B cell (primary cell): ENCODE measurements at regions not wholly inside any gene's neighbourhood (a gene's known extent, or its start where the extent isn't known, plus 50 kb on each side); places are given as distances from the start of the nearest gene placed in this dataset.
"Not testable (repeated sequence)": the region's sequence is repeated elsewhere in the genome, so short reads cannot be mapped to it uniquely, and the experiment has no call there.

Experiments used
- ATAC-seq: fragments of 200-7000 bp; cut with Tn5 transposase; one replicate; pipeline ENCODE4 v1.10.0; 2021; ENCODE audit warnings: low read depth, mild to moderate bottlenecking, moderate number of reproducible peaks, moderate library complexity
- CTCF ChIA-PET: fragments of 350-600 bp; sonication (Branson Sonifier 250); formaldehyde crosslinking; loops from one replicate; lab custom pipeline; 2021; ENCODE audit warnings: antibody characterized with exemption, inconsistent platforms; lab: Charles Lee
- POLR2A ChIA-PET: fragments of 350-600 bp; sonication (Branson Sonifier 250); formaldehyde crosslinking; loops from one replicate; lab custom pipeline; 2021; ENCODE audit warnings: antibody characterized with exemption; lab: Charles Lee
- DNase-seq: peaks from one replicate; pipeline ENCODE4 v3.0.0; 2013
- H2AFZ ChIP-seq: 2 replicates; pipeline ENCODE4 v1.6.1; 2012; ENCODE audit warnings: mild to moderate bottlenecking, low read depth, low read length; ENCODE audit not compliant: insufficient read depth, poor library complexity, severe bottlenecking
- H3K27ac ChIP-seq, 2 donors: 1 replicate in 1 of 2; 2 replicates in 1 of 2; pipeline ENCODE4 v1.5.1; 2012 to 2013; ENCODE audit warnings: low read length in 2 of 2, mild to moderate bottlenecking in 2 of 2, moderate library complexity in 1 of 2
- H3K27me3 ChIP-seq, 4 experiments: fragments of 200-600 bp in 1 of 4; sonication (generic) in 1 of 4; replicated peaks in 1 of 4; 1 replicate in 2 of 4; 2 replicates in 2 of 4; pipeline versions ENCODE4 v1.6.1 to v1.7.0; 2013 to 2016; ENCODE audit warnings: low read length in 3 of 4, mild to moderate bottlenecking in 2 of 4, mixed read lengths in 1 of 4, moderate library complexity in 1 of 4; ENCODE audit not compliant: insufficient read depth in 4 of 4, control insufficient read depth in 3 of 4; ENCODE audit errors: control extremely low read depth in 1 of 4
- H3K36me3 ChIP-seq, 2 experiments: replicated peaks in 1 of 2; 1 replicate in 1 of 2; 2 replicates in 1 of 2; pipeline versions ENCODE4 v1.6.1 to v1.7.1; 2013; ENCODE audit warnings: low read length in 1 of 2; ENCODE audit not compliant: insufficient read depth in 2 of 2, control insufficient read depth in 1 of 2; ENCODE audit errors: control extremely low read depth in 1 of 2, extremely low read depth in 1 of 2
- H3K4me1 ChIP-seq, 2 donors: fragments of 200-600 bp in 1 of 2; sonication (generic) in 1 of 2; 1 replicate in 1 of 2; 2 replicates in 1 of 2; pipeline versions ENCODE4 v1.5.1 to v1.6.1; 2013 to 2017; ENCODE audit warnings: low read length in 2 of 2; ENCODE audit not compliant: control insufficient read depth in 2 of 2, insufficient read depth in 2 of 2
- H3K4me2 ChIP-seq: replicated peaks from 2 replicates; pipeline ENCODE3; 2012; ENCODE audit warnings: mild to moderate bottlenecking, low read depth, low read length; ENCODE audit not compliant: poor library complexity, severe bottlenecking
- H3K4me3 ChIP-seq, 5 experiments: fragments of 200-600 bp in 1 of 5; sonication (generic) in 1 of 5; 1 replicate in 3 of 5; 2 replicates in 2 of 5; pipeline versions ENCODE4 v1.5.1 to v1.7.0; 2011 to 2016; ENCODE audit warnings: low read length in 4 of 5, mild to moderate bottlenecking in 4 of 5, low read depth in 2 of 5, control low read depth in 1 of 5, moderate library complexity in 1 of 5; ENCODE audit not compliant: insufficient read depth in 1 of 5; ENCODE audit errors: control extremely low read depth in 1 of 5, extremely low read depth in 1 of 5
- H3K79me2 ChIP-seq: fragments of 200-600 bp; sonication (generic); one replicate; pipeline ENCODE4 v1.6.0; 2016; ENCODE audit warnings: low read length; ENCODE audit not compliant: control insufficient read depth, insufficient read depth
- H3K9ac ChIP-seq: fragments of 200-600 bp; sonication (generic); 2 replicates; pipeline ENCODE4 v1.6.1; 2017; ENCODE audit warnings: mild to moderate bottlenecking, low read length, moderate library complexity
- H3K9me3 ChIP-seq, 3 donors: one replicate each; pipeline versions ENCODE4 v1.6.1 to v1.7.1; 2013; ENCODE audit warnings: low read length in 2 of 3; ENCODE audit not compliant: control insufficient read depth in 2 of 3, insufficient read depth in 1 of 3; ENCODE audit errors: control extremely low read depth in 1 of 3
- H4K20me1 ChIP-seq: 2 replicates; pipeline ENCODE4 v1.6.0; 2012; ENCODE audit warnings: mild to moderate bottlenecking, low read length; ENCODE audit not compliant: insufficient read depth, control insufficient read depth, poor library complexity, severe bottlenecking
- H3K27ac Mint-ChIP-seq: one replicate; pipeline ENCODE4 v1.8.0; 2021; ENCODE audit warnings: mixed read lengths
- H3K27me3 Mint-ChIP-seq: one replicate; pipeline ENCODE4 v1.8.0; 2021; ENCODE audit warnings: mixed read lengths
- H3K4me1 Mint-ChIP-seq: one replicate; pipeline ENCODE4 v1.8.0; 2021; ENCODE audit warnings: mixed read lengths
- H3K4me3 Mint-ChIP-seq: one replicate; pipeline ENCODE4 v1.8.0; 2021; ENCODE audit warnings: mixed read lengths
- H3K9me3 Mint-ChIP-seq: one replicate; pipeline ENCODE4 v1.8.0; 2022; ENCODE audit warnings: mixed read lengths; ENCODE audit not compliant: insufficient read depth
- EZH2 ChIP-seq: IDR thresholded peaks from 2 replicates; pipeline ENCODE4 v1.6.1; 2012; ENCODE audit warnings: borderline replicate concordance, low read depth, mild to moderate bottlenecking, moderate library complexity, low read length; ENCODE audit not compliant: insufficient read depth, poor library complexity, severe bottlenecking
- WGBS: methylation state at CpG from one replicate; pipeline ENCODE4 v1.1.5; 2013; ENCODE audit warnings: missing lambda C conversion rate; ENCODE audit not compliant: insufficient coverage; 5-methylcytosine and 5-hydroxymethylcytosine counted together
- intact Hi-C: fragments of 100-400 bp; cut with micrococcal nuclease; formaldehyde crosslinking; loops from one replicate; pipeline ENCODE4 v1.10.0; 2022
- TF ChIP-seq, protein P1 (sequence below): fragments of 200-600 bp; IDR thresholded peaks from one replicate; pipeline ENCODE4 v1.8.0; 2022; ENCODE audit warnings: antibody characterized with exemption, mild to moderate bottlenecking

DNA sequence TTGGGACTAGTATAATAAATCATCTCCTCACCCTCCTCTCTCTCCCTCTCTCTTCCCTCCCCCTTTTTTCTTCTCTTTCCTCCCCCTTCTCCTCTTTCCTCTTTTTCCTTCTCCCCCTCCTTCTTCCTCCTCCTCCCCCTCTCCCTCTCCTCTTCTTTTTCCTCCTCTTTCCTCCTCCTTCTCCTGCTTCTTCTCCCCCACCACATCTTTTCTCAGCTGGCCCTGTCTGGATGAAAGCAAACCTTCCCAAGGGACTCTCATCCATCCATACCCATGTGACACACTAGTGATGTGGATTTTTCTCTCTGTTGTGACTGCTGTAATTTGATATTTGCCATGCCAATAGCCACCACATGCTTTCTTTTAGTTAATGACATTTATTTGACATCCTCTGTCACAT is 127.2 kb downstream of the EBLN2 start:
- Histone ChIP-seq H4K20me1 (no peaks in the 10 kb centered on the region), H3K4me1 (no peaks in the 10 kb centered on the region), H3K9me3 (peaks cover 0 to 5% (median 0%) of the 10 kb centered on the region in 3 donors), H2AFZ (no peak overlapping the region), H3K4me3 (no peak overlapping the region), H3K27ac (no peak overlapping the region), H3K27me3 (no peaks in the 10 kb centered on the region), H3K4me2 (no peak overlapping the region), H3K79me2 (no peaks in the 10 kb centered on the region), H3K36me3 (no peaks in the 10 kb centered on the region), H3K9ac (no peak overlapping the region)
- Mint-ChIP-seq H3K27ac (no peak overlapping the region), H3K4me1 (no peaks in the 10 kb centered on the region), H3K27me3 (peaks cover 9% of the 10 kb centered on the region), H3K4me3 (no peak overlapping the region), H3K9me3 (no peaks in the 10 kb centered on the region)
- POLR2A ChIA-PET = no interaction called here
- no peak for TF ChIP-seq EZH2
- TF ChIP-seq, protein P1, sequence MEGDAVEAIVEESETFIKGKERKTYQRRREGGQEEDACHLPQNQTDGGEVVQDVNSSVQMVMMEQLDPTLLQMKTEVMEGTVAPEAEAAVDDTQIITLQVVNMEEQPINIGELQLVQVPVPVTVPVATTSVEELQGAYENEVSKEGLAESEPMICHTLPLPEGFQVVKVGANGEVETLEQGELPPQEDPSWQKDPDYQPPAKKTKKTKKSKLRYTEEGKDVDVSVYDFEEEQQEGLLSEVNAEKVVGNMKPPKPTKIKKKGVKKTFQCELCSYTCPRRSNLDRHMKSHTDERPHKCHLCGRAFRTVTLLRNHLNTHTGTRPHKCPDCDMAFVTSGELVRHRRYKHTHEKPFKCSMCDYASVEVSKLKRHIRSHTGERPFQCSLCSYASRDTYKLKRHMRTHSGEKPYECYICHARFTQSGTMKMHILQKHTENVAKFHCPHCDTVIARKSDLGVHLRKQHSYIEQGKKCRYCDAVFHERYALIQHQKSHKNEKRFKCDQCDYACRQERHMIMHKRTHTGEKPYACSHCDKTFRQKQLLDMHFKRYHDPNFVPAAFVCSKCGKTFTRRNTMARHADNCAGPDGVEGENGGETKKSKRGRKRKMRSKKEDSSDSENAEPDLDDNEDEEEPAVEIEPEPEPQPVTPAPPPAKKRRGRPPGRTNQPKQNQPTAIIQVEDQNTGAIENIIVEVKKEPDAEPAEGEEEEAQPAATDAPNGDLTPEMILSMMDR = no peak
- intact Hi-C loops = no loop called here
- CTCF ChIA-PET = no interaction called here
- DNase-seq (no peak), ATAC-seq (no peak)

DNA sequence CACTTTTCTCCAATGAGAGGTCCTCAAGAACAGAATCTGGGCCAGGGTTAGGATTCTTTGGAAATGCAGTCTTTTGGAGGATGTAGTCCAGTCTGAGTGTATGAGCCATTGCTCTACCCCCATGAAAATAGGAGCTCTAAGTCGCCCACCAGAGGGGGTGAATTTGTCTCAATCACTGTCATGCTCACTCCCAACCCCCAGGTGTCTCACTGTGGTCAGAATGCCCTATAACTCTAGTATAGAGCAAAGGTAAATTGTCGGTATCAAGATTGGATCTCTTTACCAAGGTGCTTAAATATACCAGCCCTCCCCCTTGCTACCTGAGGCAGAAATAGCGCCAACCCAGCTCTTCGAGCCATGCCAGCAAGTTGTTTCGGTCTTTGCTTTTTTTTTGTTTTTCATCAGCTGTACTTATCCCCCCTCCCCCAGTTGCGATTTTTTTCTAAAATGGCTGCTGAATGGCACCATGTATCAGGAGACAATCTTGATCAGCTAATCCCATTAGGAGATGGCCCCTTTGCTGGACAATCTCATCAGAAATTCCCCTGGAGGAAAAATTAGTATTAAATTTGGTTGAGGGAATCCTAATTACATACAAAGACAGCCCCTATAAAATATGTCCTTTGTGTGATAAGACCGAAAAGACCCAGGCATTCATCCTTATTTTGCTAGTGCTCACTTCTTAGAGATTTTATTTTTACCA is 130.7 kb downstream of the EBLN2 start:
- CTCF ChIA-PET = no interaction called here

DNA sequence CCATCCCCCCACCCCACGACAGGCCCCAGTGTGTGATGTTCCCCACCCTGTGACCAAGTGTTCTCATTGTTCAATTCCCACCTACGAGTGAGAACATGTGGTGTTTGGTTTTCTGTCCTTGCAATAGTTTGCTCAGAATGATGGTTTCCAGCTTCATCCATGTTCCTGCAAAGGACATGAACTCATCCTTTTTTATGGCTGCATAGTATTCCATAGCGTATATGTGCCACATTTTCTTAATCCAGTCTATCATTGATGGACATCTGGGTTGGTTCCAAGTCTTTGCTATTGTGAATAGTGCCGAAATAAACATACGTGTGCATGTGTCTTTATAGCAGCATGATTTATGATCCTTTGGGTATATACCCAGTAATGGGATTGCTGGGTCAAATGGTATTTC is 132.5 kb downstream of the EBLN2 start:
- not testable (repeated sequence) for H3K27ac Mint-ChIP-seq, H3K9me3 ChIP-seq

More for the DNA sequence above, 130.7 kb downstream of the EBLN2 start:
- Histone ChIP-seq H3K27me3 (no peaks in the 10 kb centered on the region), H4K20me1 (no peaks in the 10 kb centered on the region), H3K36me3 (no peaks in the 10 kb centered on the region), H3K4me1 (no peaks in the 10 kb centered on the region), H3K4me2 (no peak overlapping the region), H2AFZ (no peak overlapping the region), H3K9me3 (peaks cover 0 to 5% (median 0%) of the 10 kb centered on the region in 3 donors), H3K27ac (no peak overlapping the region), H3K4me3 (no peak overlapping the region), H3K9ac (no peak overlapping the region), H3K79me2 (no peaks in the 10 kb centered on the region)
- H3K27me3 Mint-ChIP-seq = peaks cover 5% of the 10 kb centered on the region
- H3K4me1 Mint-ChIP-seq = no peaks in the 10 kb centered on the region
- intact Hi-C loops = no loop called here
- ATAC-seq (no peak), DNase-seq (no peak)
- WGBS = 94% methylated on average over 4 of the region's 7 CpGs
- no peak overlapping the region for H3K4me3 Mint-ChIP-seq
- TF ChIP-seq, protein P1 = no peak
- TF ChIP-seq EZH2 = no peak
- H3K9me3 Mint-ChIP-seq = peaks cover 4% of the 10 kb centered on the region
- POLR2A ChIA-PET = no interaction called here
- H3K27ac Mint-ChIP-seq = no peak overlapping the region

More for the DNA sequence above, 132.5 kb downstream of the EBLN2 start:
- H3K9me3 Mint-ChIP-seq, H3K4me1 Mint-ChIP-seq, H3K4me3 ChIP-seq, intact Hi-C loops, H3K79me2 ChIP-seq, H3K36me3 ChIP-seq, H4K20me1 ChIP-seq, POLR2A ChIA-PET, H2AFZ ChIP-seq, H3K4me1 ChIP-seq, H3K4me2 ChIP-seq, H3K27me3 Mint-ChIP-seq, DNase-seq, H3K27ac ChIP-seq, H3K9ac ChIP-seq, CTCF ChIA-PET, H3K4me3 Mint-ChIP-seq, ATAC-seq, H3K27me3 ChIP-seq: not testable (repeated sequence)
- WGBS = no CpG with 5 or more reads among the region's 5 CpGs
